Mesendoderm (in vitro differentiated cells): ENCODE measurements at regions not wholly inside any gene's neighbourhood (a gene's known extent, or its start where the extent isn't known, plus 50 kb on each side); places are given as distances from the start of the nearest gene placed in this dataset.
"Not testable (repeated sequence)": the region's sequence is repeated elsewhere in the genome, so short reads cannot be mapped to it uniquely, and the experiment has no call there.

Experiments
- DNase-seq: peaks from one replicate; pipeline ENCODE4 v3.0.0; 2013
- H2AK5ac ChIP-seq: 2 replicates; pipeline ENCODE4 v1.6.1; 2013; ENCODE audit warnings: low read length, inconsistent platforms
- H2BK120ac ChIP-seq: 2 replicates; pipeline ENCODE4 v1.6.1; 2013; ENCODE audit warnings: low read depth, mild to moderate bottlenecking, low read length, moderate library complexity, mixed read lengths
- H2BK15ac ChIP-seq: replicated peaks from 2 replicates; pipeline ENCODE4 v1.6.1; 2013; ENCODE audit warnings: low read depth, mild to moderate bottlenecking, moderate library complexity
- H2BK5ac ChIP-seq: 2 replicates; pipeline ENCODE4 v1.6.1; 2013; ENCODE audit warnings: low read length, inconsistent platforms
- H3K18ac ChIP-seq: 2 replicates; pipeline ENCODE4 v1.6.1; 2013; ENCODE audit warnings: mild to moderate bottlenecking, low read length, mixed read lengths
- H3K23ac ChIP-seq: one replicate; pipeline ENCODE4 v1.6.1; 2013; ENCODE audit warnings: low read length
- H3K27ac ChIP-seq: 2 replicates; pipeline ENCODE4 v1.5.1; 2013; ENCODE audit warnings: low read depth, mild to moderate bottlenecking, inconsistent platforms, low read length, moderate library complexity
- H3K27me3 ChIP-seq: 2 replicates; pipeline ENCODE4 v1.6.1; 2013; ENCODE audit warnings: low read length, control low read depth, mild to moderate bottlenecking, inconsistent platforms; ENCODE audit not compliant: insufficient read depth, poor library complexity
- H3K36me3 ChIP-seq: 2 replicates; pipeline ENCODE4 v1.6.1; 2013; ENCODE audit warnings: low read length, inconsistent platforms; ENCODE audit not compliant: control insufficient read depth, insufficient read depth
- H3K4ac ChIP-seq: one replicate; pipeline ENCODE4 v1.6.1; 2013; ENCODE audit warnings: low read depth, mild to moderate bottlenecking, low read length, moderate library complexity
- H3K4me1 ChIP-seq: 2 replicates; pipeline ENCODE4 v1.6.1; 2013; ENCODE audit warnings: low read depth, low read length, inconsistent platforms; ENCODE audit not compliant: control insufficient read depth
- H3K4me2 ChIP-seq: 2 replicates; pipeline ENCODE4 v1.6.1; 2013; ENCODE audit warnings: low read length
- H3K4me3 ChIP-seq: 2 replicates; pipeline ENCODE4 v1.5.1; 2013; ENCODE audit warnings: mild to moderate bottlenecking, low read length
- H3K56ac ChIP-seq: one replicate; pipeline ENCODE4 v1.6.1; 2013; ENCODE audit warnings: low read length
- H3K79me1 ChIP-seq: 2 replicates; pipeline ENCODE4 v1.6.1; 2013; ENCODE audit warnings: low read length, inconsistent platforms
- H3K79me2 ChIP-seq: 2 replicates; pipeline ENCODE4 v1.6.1; 2013; ENCODE audit warnings: mild to moderate bottlenecking, low read length; ENCODE audit not compliant: control insufficient read depth, insufficient read depth
- H3K9ac ChIP-seq: 2 replicates; pipeline ENCODE4 v1.6.1; 2013; ENCODE audit warnings: low read length, inconsistent platforms
- H4K5ac ChIP-seq: one replicate; pipeline ENCODE4 v1.6.1; 2013; ENCODE audit warnings: low read length
- H4K8ac ChIP-seq: one replicate; pipeline ENCODE4 v1.6.1; 2013; ENCODE audit warnings: low read depth, mild to moderate bottlenecking, control low read depth, low read length, moderate library complexity
- WGBS: extraction: QIAGEN DNeasy Blood & Tissue Kit; methylation state at CpG from one replicate; pipeline ENCODE4 v1.1.7; 2013; ENCODE audit warnings: low lambda C conversion rate, missing lambda C conversion rate; ENCODE audit not compliant: insufficient coverage; ENCODE audit errors: extremely low coverage; 5-methylcytosine and 5-hydroxymethylcytosine counted together

GRCh38 chr9:28502741-28503140 is 929.5 kb upstream of the C9orf72 start:
- Histone ChIP-seq H2BK5ac (no peak overlapping the region), H3K4ac (no peak overlapping the region), H4K8ac (no peak overlapping the region), H3K9ac (no peak overlapping the region), H4K5ac (no peak overlapping the region), H3K27me3 (no peaks in the 10 kb centered on the region), H3K79me1 (no peaks in the 10 kb centered on the region), H2AK5ac (no peak overlapping the region), H3K18ac (no peak overlapping the region), H3K23ac (no peak overlapping the region), H2BK120ac (no peak overlapping the region), H3K4me3 (no peak overlapping the region), H3K4me1 (no peaks in the 10 kb centered on the region), H3K36me3 (no peaks in the 10 kb centered on the region), H3K79me2 (no peaks in the 10 kb centered on the region), H3K56ac (no peak overlapping the region), H2BK15ac (no peak overlapping the region), H3K27ac (no peak overlapping the region), H3K4me2 (no peak overlapping the region)
- WGBS: no CpG with 5 or more reads among the region's 2 CpGs
- no peak for DNase-seq

GRCh38 chr9:28503573-28503972 is 930.3 kb upstream of the C9orf72 start:
- Histone ChIP-seq H3K4me3 (no peak overlapping the region), H3K18ac (no peak overlapping the region), H2BK120ac (no peak overlapping the region), H3K36me3 (no peaks in the 10 kb centered on the region), H2BK15ac (no peak overlapping the region), H3K56ac (no peak overlapping the region), H3K27me3 (no peaks in the 10 kb centered on the region), H2BK5ac (no peak overlapping the region), H3K79me2 (no peaks in the 10 kb centered on the region), H3K9ac (no peak overlapping the region), H2AK5ac (no peak overlapping the region), H4K8ac (no peak overlapping the region), H3K4me1 (no peaks in the 10 kb centered on the region), H3K27ac (no peak overlapping the region), H4K5ac (no peak overlapping the region), H3K23ac (no peak overlapping the region), H3K79me1 (no peaks in the 10 kb centered on the region), H3K4ac (no peak overlapping the region), H3K4me2 (no peak overlapping the region)
- DNase-seq: no peak
- WGBS: no CpG with 5 or more reads among the region's 4 CpGs

GRCh38 chr9:28518439-28518838 is 945.2 kb upstream of the C9orf72 start:
- Histone ChIP-seq H3K4ac (no peak overlapping the region), H3K4me2 (no peak overlapping the region), H3K27me3 (no peaks in the 10 kb centered on the region), H3K4me3 (no peak overlapping the region), H4K8ac (no peak overlapping the region), H2AK5ac (no peak overlapping the region), H2BK15ac (no peak overlapping the region), H2BK120ac (no peak overlapping the region), H3K36me3 (no peaks in the 10 kb centered on the region), H3K23ac (no peak overlapping the region), H3K4me1 (no peaks in the 10 kb centered on the region), H3K18ac (no peak overlapping the region), H4K5ac (no peak overlapping the region), H3K79me1 (no peaks in the 10 kb centered on the region), H3K79me2 (no peaks in the 10 kb centered on the region), H3K56ac (no peak overlapping the region), H2BK5ac (no peak overlapping the region), H3K27ac (no peak overlapping the region), H3K9ac (no peak overlapping the region)
- no CpG with 5 or more reads among the region's 3 CpGs for WGBS
- no peak for DNase-seq

GRCh38 chr9:28524309-28524708 is 951.0 kb upstream of the C9orf72 start:
- H4K8ac ChIP-seq, H3K23ac ChIP-seq, H3K4ac ChIP-seq, H3K79me2 ChIP-seq, H4K5ac ChIP-seq, H3K18ac ChIP-seq, H3K4me2 ChIP-seq, H3K27me3 ChIP-seq, H2BK120ac ChIP-seq, H2BK15ac ChIP-seq, H2AK5ac ChIP-seq, H2BK5ac ChIP-seq, H3K36me3 ChIP-seq, H3K27ac ChIP-seq, DNase-seq, H3K4me3 ChIP-seq, H3K9ac ChIP-seq, H3K4me1 ChIP-seq, H3K79me1 ChIP-seq, H3K56ac ChIP-seq: not testable (repeated sequence)
- no CpG with 5 or more reads among the region's 6 CpGs for WGBS

- Histone ChIP-seq H3K23ac (no peak overlapping the region), H2BK15ac (no peak overlapping the region), H2BK120ac (no peak overlapping the region), H3K4me2 (no peak overlapping the region), H3K36me3 (no peaks in the 10 kb centered on the region), H3K9ac (no peak overlapping the region), H3K4me1 (no peaks in the 10 kb centered on the region), H4K8ac (no peak overlapping the region), H3K4ac (no peak overlapping the region), H3K27ac (no peak overlapping the region), H3K27me3 (no peaks in the 10 kb centered on the region), H2BK5ac (no peak overlapping the region), H3K18ac (no peak overlapping the region), H3K79me1 (no peaks in the 10 kb centered on the region), H3K56ac (no peak overlapping the region), H4K5ac (no peak overlapping the region), H3K79me2 (no peaks in the 10 kb centered on the region), H2AK5ac (no peak overlapping the region), H3K4me3 (no peak overlapping the region)
- WGBS: no CpG with 5 or more reads among the region's 1 CpG
- DNase-seq: no peak
Observed at GRCh38 chr9:28528049-28528448, 954.8 kb upstream of the C9orf72 start.

- H3K9ac ChIP-seq: no peak overlapping the region
- no peak overlapping the region for H3K56ac ChIP-seq
- H3K27me3 ChIP-seq: no peaks in the 10 kb centered on the region
- H2BK15ac ChIP-seq: no peak overlapping the region
- no peak overlapping the region for H3K18ac ChIP-seq
- H3K4ac ChIP-seq: no peak overlapping the region
- H4K8ac ChIP-seq: no peak overlapping the region
- no peak overlapping the region for H3K23ac ChIP-seq
- DNase-seq: no peak
- H4K5ac ChIP-seq: no peak overlapping the region
- no peak overlapping the region for H3K27ac ChIP-seq
- H2BK5ac ChIP-seq: no peak overlapping the region
- no peaks in the 10 kb centered on the region for H3K79me2 ChIP-seq
- no peak overlapping the region for H3K4me3 ChIP-seq
- 97% methylated on average over 2 of the region's 3 CpGs for WGBS
- H2AK5ac ChIP-seq: no peak overlapping the region
- no peak overlapping the region for H2BK120ac ChIP-seq
- no peak overlapping the region for H3K4me2 ChIP-seq
- H3K36me3 ChIP-seq: no peaks in the 10 kb centered on the region
- H3K4me1 ChIP-seq: no peaks in the 10 kb centered on the region
- no peaks in the 10 kb centered on the region for H3K79me1 ChIP-seq
Observed at GRCh38 chr9:28538132-28538531, 964.9 kb upstream of the C9orf72 start.
